Caco-2 (cell line): ENCODE measurements at regions not wholly inside any gene's neighbourhood (a gene's known extent, or its start where the extent isn't known, plus 50 kb on each side); places are given as distances from the start of the nearest gene placed in this dataset.

Experiments
- BruUV-seq: library from RNA; stranded (reverse); fragments of 400-500 nt; replicated peaks from 2 replicates; lab custom pipeline; 2021; lab: Mats Ljungman, UMichigan
- CTCF ChIA-PET: fragments of 300-600 bp; sonication (Branson Sonifier 250); formaldehyde crosslinking; loops from one replicate; lab custom pipeline; 2022; ENCODE audit warnings: antibody characterized with exemption; lab: Charles Lee
- POLR2A ChIA-PET: fragments of 300-600 bp; sonication (Branson Sonifier 250); formaldehyde crosslinking; loops from one replicate; lab custom pipeline; 2022; ENCODE audit warnings: antibody characterized with exemption; lab: Charles Lee
- DNase-seq, 2 experiments: peaks; one replicate each; pipeline versions ENCODE4 v3.0.0 to v3.0.0-alpha.2; 2020 to 2022
- H3K27me3 ChIP-seq: replicated peaks from 2 replicates; pipeline ENCODE4 v1.6.0; 2011; ENCODE audit warnings: low read length; ENCODE audit not compliant: control insufficient read depth, insufficient read depth
- H3K36me3 ChIP-seq: 2 replicates; pipeline ENCODE4 v1.5.1; 2011; ENCODE audit warnings: low read length; ENCODE audit not compliant: control insufficient read depth, insufficient read depth
- H3K4me1 ChIP-seq: fragments of 250-450 bp; sonication (Bioruptor Pico); 2 replicates; pipeline ENCODE4 v1.5.1; 2020; ENCODE audit warnings: mild to moderate bottlenecking
- H3K4me3 ChIP-seq: 2 replicates; pipeline ENCODE4 v1.5.1; 2011; ENCODE audit warnings: low read depth, mild to moderate bottlenecking, control low read depth, low read length
- H3K9me3 ChIP-seq: fragments of 250-450 bp; sonication (Bioruptor Pico); 2 replicates; pipeline ENCODE4 v1.5.1; 2020; ENCODE audit warnings: mild to moderate bottlenecking, moderate library complexity
- H3K27ac Mint-ChIP-seq: one replicate; pipeline ENCODE4 v1.8.0; 2022; ENCODE audit warnings: mixed read lengths; ENCODE audit not compliant: unreplicated experiment
- H3K27me3 Mint-ChIP-seq: one replicate; pipeline ENCODE4 v1.8.0; 2022; ENCODE audit warnings: mixed read lengths; ENCODE audit not compliant: insufficient read depth, unreplicated experiment
- H3K36me3 Mint-ChIP-seq: one replicate; pipeline ENCODE4 v1.8.0; 2022; ENCODE audit warnings: mild to moderate bottlenecking, mixed read lengths; ENCODE audit not compliant: insufficient read depth, unreplicated experiment
- H3K4me1 Mint-ChIP-seq: one replicate; pipeline ENCODE4 v1.8.0; 2022; ENCODE audit warnings: low read depth, mixed read lengths; ENCODE audit not compliant: unreplicated experiment
- H3K4me3 Mint-ChIP-seq: one replicate; pipeline ENCODE4 v1.8.0; 2022; ENCODE audit warnings: mild to moderate bottlenecking, moderate library complexity, mixed read lengths; ENCODE audit not compliant: unreplicated experiment
- H3K9me3 Mint-ChIP-seq: one replicate; pipeline ENCODE4 v1.8.0; 2022; ENCODE audit warnings: mixed read lengths; ENCODE audit not compliant: unreplicated experiment
- CTCF ChIP-seq, 2 experiments: fragments of 200-600 bp in 1 of 2; IDR thresholded peaks; 1 replicate in 1 of 2; 2 replicates in 1 of 2; pipeline versions ENCODE4 v1.5.1 to v1.8.0; 2011 to 2022; ENCODE audit warnings: antibody characterized with exemption in 1 of 2, control low read depth in 1 of 2, inconsistent platforms in 1 of 2, low read depth in 1 of 2, low read length in 1 of 2, mild to moderate bottlenecking in 1 of 2, moderate library complexity in 1 of 2; ENCODE audit not compliant: insufficient read depth in 1 of 2, severe bottlenecking in 1 of 2, unreplicated experiment in 1 of 2
- intact Hi-C: fragments of 100-400 bp; cut with micrococcal nuclease; formaldehyde crosslinking; loops from one replicate; pipeline ENCODE4 v1.10.0; 2022; ENCODE audit not compliant: unreplicated experiment

DNA sequence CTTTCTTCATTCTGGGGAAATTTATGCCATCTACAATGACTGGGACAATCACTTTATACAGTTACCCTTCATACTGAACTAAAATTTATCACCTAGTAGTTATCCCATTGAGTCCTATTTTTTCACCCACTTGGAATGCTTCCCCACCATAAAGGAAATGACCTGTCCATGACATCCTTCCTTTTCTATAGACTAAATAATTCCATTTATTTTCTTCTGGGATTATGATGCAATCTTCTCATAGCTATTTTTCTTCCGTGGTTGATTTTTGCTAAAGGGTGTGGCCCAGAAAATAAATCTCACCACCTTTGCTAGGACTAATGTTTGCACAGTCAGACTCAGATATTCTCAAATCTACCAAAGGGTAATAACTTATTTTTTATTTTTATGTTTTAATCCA is 186.1 kb upstream of the NRXN1 start:
- Mint-ChIP-seq H3K4me1 (no peaks in the 10 kb centered on the region), H3K9me3 (no peaks in the 10 kb centered on the region), H3K36me3 (no peaks in the 10 kb centered on the region), H3K4me3 (no peak overlapping the region), H3K27ac (no peak overlapping the region), H3K27me3 (peaks cover 4% of the 10 kb centered on the region)
- no peak for DNase-seq
- no TSS peak for BruUV-seq
- Histone ChIP-seq H3K27me3 (no peaks in the 10 kb centered on the region), H3K4me3 (no peak overlapping the region), H3K9me3 (no peaks in the 10 kb centered on the region), H3K36me3 (no peaks in the 10 kb centered on the region), H3K4me1 (no peaks in the 10 kb centered on the region)
- ChIA-PET CTCF (no interaction called here), POLR2A (no interaction called here)
- intact Hi-C loops, result no loop called here
- TF ChIP-seq CTCF (IDR thresholded peaks at IDR 0.05; ENCODE audit: insufficient read depth in 1 of 2, low read depth in 1 of 2, low read length in 1 of 2, severe bottlenecking in 1 of 2, unreplicated experiment in 1 of 2), result no peak

DNA sequence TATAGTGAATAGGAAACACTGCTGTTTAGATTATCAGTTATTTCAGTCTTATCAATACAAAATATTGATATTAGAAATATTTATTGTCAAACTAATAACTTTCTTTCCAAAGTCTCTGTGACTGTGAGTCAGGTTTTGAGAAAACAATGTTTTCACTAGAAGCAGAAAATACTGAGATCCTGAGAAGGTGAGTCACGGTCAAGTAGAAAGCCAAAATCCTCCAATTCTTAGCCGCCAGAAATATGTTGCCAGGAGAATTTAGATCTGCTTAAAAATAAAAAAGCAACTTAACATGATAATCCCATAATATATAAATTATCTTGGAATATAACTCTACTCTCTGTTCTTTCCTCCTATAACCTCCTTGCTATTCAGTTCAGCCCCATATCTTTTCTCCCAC is 181.9 kb upstream of the NRXN1 start:
- H3K4me3 Mint-ChIP-seq, result no peak overlapping the region
- no peaks in the 10 kb centered on the region for H3K27me3 ChIP-seq
- POLR2A ChIA-PET, result no interaction called here
- no peaks in the 10 kb centered on the region for H3K9me3 Mint-ChIP-seq
- H3K27ac Mint-ChIP-seq, result no peak overlapping the region
- no peaks in the 10 kb centered on the region for H3K9me3 ChIP-seq
- no peak for TF ChIP-seq CTCF (IDR thresholded peaks at IDR 0.05; ENCODE audit: insufficient read depth in 1 of 2, low read depth in 1 of 2, low read length in 1 of 2, severe bottlenecking in 1 of 2, unreplicated experiment in 1 of 2)
- H3K27me3 Mint-ChIP-seq, result no peaks in the 10 kb centered on the region
- H3K4me1 ChIP-seq, result no peaks in the 10 kb centered on the region
- CTCF ChIA-PET, result no interaction called here
- H3K36me3 ChIP-seq, result no peaks in the 10 kb centered on the region
- no peak overlapping the region for H3K4me3 ChIP-seq
- intact Hi-C loops, result no loop called here
- BruUV-seq, result no TSS peak
- no peak for DNase-seq
- H3K4me1 Mint-ChIP-seq, result no peaks in the 10 kb centered on the region
- no peaks in the 10 kb centered on the region for H3K36me3 Mint-ChIP-seq

GRCh38 chr2:51212374-51212773 is 180.4 kb upstream of the NRXN1 start:
- intact Hi-C loops, result no loop called here
- no peak overlapping the region for H3K27ac Mint-ChIP-seq
- Histone ChIP-seq H3K36me3 (no peaks in the 10 kb centered on the region), H3K4me3 (no peak overlapping the region), H3K27me3 (no peaks in the 10 kb centered on the region), H3K4me1 (no peaks in the 10 kb centered on the region), H3K9me3 (no peaks in the 10 kb centered on the region)
- H3K36me3 Mint-ChIP-seq, result no peaks in the 10 kb centered on the region
- H3K27me3 Mint-ChIP-seq, result no peaks in the 10 kb centered on the region
- H3K4me3 Mint-ChIP-seq, result no peak overlapping the region
- H3K4me1 Mint-ChIP-seq, result no peaks in the 10 kb centered on the region
- ChIA-PET CTCF (no interaction called here), POLR2A (no interaction called here)
- BruUV-seq, result no TSS peak
- H3K9me3 Mint-ChIP-seq, result no peaks in the 10 kb centered on the region
- no peak for TF ChIP-seq CTCF (IDR thresholded peaks at IDR 0.05; ENCODE audit: insufficient read depth in 1 of 2, low read depth in 1 of 2, low read length in 1 of 2, severe bottlenecking in 1 of 2, unreplicated experiment in 1 of 2)
- DNase-seq, result no peak
